ENCODE measurements at regions not wholly inside any gene's neighbourhood (a gene's known extent, or its start where the extent isn't known, plus 50 kb on each side); places are given as distances from the start of the nearest gene placed in this dataset.
A peak's percentile ranks its signal among the peaks of the same experiment; 100 is the strongest.

GRCh38 chr4:186472948-186473347 is 82.4 kb downstream of the MTNR1A start:
- TF ChIP-seq CTCF (IDR thresholded peaks at IDR 0.05; ENCODE audit: low read length), result peak; percentile 82
- no peak for TF ChIP-seq EZH2 (IDR thresholded peaks at IDR 0.05; ENCODE audit: borderline replicate concordance, low read length)
